ENCODE measurements at regions not wholly inside any gene's neighbourhood (a gene's known extent, or its start where the extent isn't known, plus 50 kb on each side); places are given as distances from the start of the nearest gene placed in this dataset.

DNA sequence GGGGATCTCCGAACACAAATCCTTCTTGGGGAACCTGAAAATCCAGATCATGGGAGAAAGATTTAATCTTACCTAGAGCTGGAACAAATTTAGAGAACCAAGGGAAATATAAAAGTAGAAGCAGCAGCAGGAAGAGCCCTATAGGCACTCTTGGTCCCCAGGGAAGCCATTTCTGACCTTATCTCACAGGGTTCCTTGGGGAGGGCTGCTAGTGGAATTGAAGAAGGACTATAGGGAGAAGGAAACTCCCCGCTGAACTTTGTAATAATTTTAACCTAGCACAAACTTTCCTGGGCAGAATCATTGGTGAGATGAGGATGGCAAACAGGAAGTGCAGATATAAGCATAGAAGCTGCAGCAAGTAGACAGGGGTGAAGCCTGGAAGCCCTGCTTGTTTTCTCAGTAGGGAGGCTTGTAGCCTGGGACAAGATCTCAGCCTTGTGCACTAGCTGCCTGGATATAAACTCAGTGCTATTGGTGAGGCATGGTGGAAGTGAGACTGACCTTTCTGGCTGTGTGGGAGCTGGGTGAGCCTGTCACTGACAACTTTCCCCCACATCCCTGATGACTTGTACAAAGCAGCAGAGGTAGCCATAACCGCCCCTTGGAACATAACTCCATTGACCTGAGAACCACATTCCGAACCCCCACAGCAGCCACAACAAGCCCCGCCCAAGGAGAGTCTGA is 343.0 kb upstream of the TGFBR2 start:
- TF ChIP-seq, protein P1, sequence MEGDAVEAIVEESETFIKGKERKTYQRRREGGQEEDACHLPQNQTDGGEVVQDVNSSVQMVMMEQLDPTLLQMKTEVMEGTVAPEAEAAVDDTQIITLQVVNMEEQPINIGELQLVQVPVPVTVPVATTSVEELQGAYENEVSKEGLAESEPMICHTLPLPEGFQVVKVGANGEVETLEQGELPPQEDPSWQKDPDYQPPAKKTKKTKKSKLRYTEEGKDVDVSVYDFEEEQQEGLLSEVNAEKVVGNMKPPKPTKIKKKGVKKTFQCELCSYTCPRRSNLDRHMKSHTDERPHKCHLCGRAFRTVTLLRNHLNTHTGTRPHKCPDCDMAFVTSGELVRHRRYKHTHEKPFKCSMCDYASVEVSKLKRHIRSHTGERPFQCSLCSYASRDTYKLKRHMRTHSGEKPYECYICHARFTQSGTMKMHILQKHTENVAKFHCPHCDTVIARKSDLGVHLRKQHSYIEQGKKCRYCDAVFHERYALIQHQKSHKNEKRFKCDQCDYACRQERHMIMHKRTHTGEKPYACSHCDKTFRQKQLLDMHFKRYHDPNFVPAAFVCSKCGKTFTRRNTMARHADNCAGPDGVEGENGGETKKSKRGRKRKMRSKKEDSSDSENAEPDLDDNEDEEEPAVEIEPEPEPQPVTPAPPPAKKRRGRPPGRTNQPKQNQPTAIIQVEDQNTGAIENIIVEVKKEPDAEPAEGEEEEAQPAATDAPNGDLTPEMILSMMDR (conservative IDR thresholded peaks at IDR 0.05 in 1 of 2, IDR thresholded peaks at IDR 0.05 in 1 of 2; ENCODE audit: low read depth in 1 of 2, low read length in 2 of 2): no peak
- no peak for TF ChIP-seq EZH2 (IDR thresholded peaks at IDR 0.05; ENCODE audit: low read length, missing control alignments)

Measured in fibroblast of lung (primary cell).